Kidney (tissue), 13 donors: ENCODE measurements at regions not wholly inside any gene's neighbourhood (a gene's known extent, or its start where the extent isn't known, plus 50 kb on each side); places are given as distances from the start of the nearest gene placed in this dataset.

Source experiments
- DNase-seq, 5 donors: peaks; one replicate each; pipeline ENCODE4 v3.0.0-alpha.2; 2013 to 2020
- FAIRE-seq: peaks from 2 replicates; lab custom pipeline; 2012; peaks lifted over from hg19 to GRCh38; lab: Jason Lieb, UNC
- H3K27ac ChIP-seq, 2 donors: one replicate each; pipeline ENCODE4 v1.7.0; 2013; ENCODE audit warnings: low read depth in 2 of 2, low read length in 2 of 2, inconsistent platforms in 1 of 2
- H3K27me3 ChIP-seq: one replicate; pipeline ENCODE4 v1.7.1; 2013; ENCODE audit warnings: low read length, inconsistent platforms; ENCODE audit not compliant: control insufficient read depth, insufficient read depth
- H3K36me3 ChIP-seq, 3 donors: one replicate each; pipeline versions ENCODE4 v1.7.0 to v1.7.1; 2013; ENCODE audit warnings: low read length in 3 of 3, control low read depth in 1 of 3, inconsistent platforms in 1 of 3; ENCODE audit not compliant: insufficient read depth in 3 of 3, control insufficient read depth in 2 of 3
- H3K4me1 ChIP-seq, 3 donors: one replicate each; pipeline versions ENCODE4 v1.7.0 to v1.7.1; 2013; ENCODE audit warnings: low read length in 3 of 3, inconsistent platforms in 1 of 3, low read depth in 1 of 3; ENCODE audit not compliant: control insufficient read depth in 2 of 3, insufficient read depth in 2 of 3
- H3K4me3 ChIP-seq, 3 donors: one replicate each; pipeline versions ENCODE4 v1.7.0 to v1.8.1; 2013; ENCODE audit warnings: low read length in 3 of 3, control low read depth in 1 of 3, inconsistent platforms in 1 of 3
- H3K9ac ChIP-seq, 3 donors: one replicate each; pipeline versions ENCODE4 v1.7.0 to v1.7.1; 2013; ENCODE audit warnings: low read length in 3 of 3, control low read depth in 1 of 3, inconsistent platforms in 1 of 3
- H3K9me3 ChIP-seq, 3 donors: one replicate each; pipeline versions ENCODE4 v1.7.0 to v1.7.1; 2013; ENCODE audit warnings: low read length in 3 of 3, control low read depth in 1 of 3, inconsistent platforms in 1 of 3; ENCODE audit not compliant: control insufficient read depth in 2 of 3, insufficient read depth in 1 of 3
- CTCF ChIP-seq: IDR thresholded peaks from 3 replicates; pipeline ENCODE4 v1.5.1; 2012; ENCODE audit warnings: mild to moderate bottlenecking, moderate library complexity, borderline replicate concordance; ENCODE audit not compliant: insufficient read depth; ENCODE audit errors: extremely low read depth
- intact Hi-C: fragments of 100-400 bp; cut with DNase I; formaldehyde crosslinking; loops from one replicate; pipeline ENCODE4 v1.11.1; 2022
- donor health status: control.
- donor health status: control.
- donor health status: control.
- donor health status: control.
- donor health status: control.
- donor health status: DM: yes; HTN: yes; CAD: no.
- donor health status: Normal renal cell carcinoma (clear cell type).

- H3K9ac ChIP-seq = no peak overlapping the region
- H3K36me3 ChIP-seq = no peaks in the 10 kb centered on the region
- H3K4me1 ChIP-seq = no peaks in the 10 kb centered on the region
- H3K27me3 ChIP-seq = no peaks in the 10 kb centered on the region
- H3K27ac ChIP-seq = no peak overlapping the region
- FAIRE-seq (no peak), DNase-seq (no peak)
- H3K9me3 ChIP-seq = no peaks in the 10 kb centered on the region
- intact Hi-C loops = no loop called here
- TF ChIP-seq CTCF = no peak
- H3K4me3 ChIP-seq = no peak overlapping the region
These were observed 162.0 kb downstream of the REEP3 start for GRCh38 chr10:63683223-63683622.

- Histone ChIP-seq H3K9me3 (no peaks in the 10 kb centered on the region), H3K27me3 (no peaks in the 10 kb centered on the region), H3K4me1 (no peaks in the 10 kb centered on the region), H3K9ac (no peak overlapping the region), H3K36me3 (no peaks in the 10 kb centered on the region), H3K4me3 (no peak overlapping the region), H3K27ac (no peak overlapping the region)
- FAIRE-seq (no peak), DNase-seq (no peak)
- intact Hi-C loops = no loop called here
- no peak for TF ChIP-seq CTCF
These were observed 162.5 kb downstream of the REEP3 start for GRCh38 chr10:63683686-63684085.

- DNase-seq (no peak), FAIRE-seq (no peak)
- Histone ChIP-seq H3K36me3 (no peaks in the 10 kb centered on the region), H3K4me3 (no peak overlapping the region), H3K27me3 (no peaks in the 10 kb centered on the region), H3K9ac (no peak overlapping the region), H3K9me3 (no peaks in the 10 kb centered on the region), H3K27ac (no peak overlapping the region), H3K4me1 (no peaks in the 10 kb centered on the region)
- no peak for TF ChIP-seq CTCF
- intact Hi-C loops = no loop called here
These were observed 163.2 kb downstream of the REEP3 start for GRCh38 chr10:63684257-63684936.

- Histone ChIP-seq H3K4me3 (no peak overlapping the region), H3K27me3 (no peaks in the 10 kb centered on the region), H3K4me1 (no peaks in the 10 kb centered on the region), H3K9me3 (no peaks in the 10 kb centered on the region), H3K36me3 (no peaks in the 10 kb centered on the region), H3K9ac (no peak overlapping the region), H3K27ac (no peak overlapping the region)
- FAIRE-seq = no peak
- intact Hi-C loops = no loop called here
- TF ChIP-seq CTCF = no peak
- no peak for DNase-seq
These were observed 168.6 kb downstream of the REEP3 start for GRCh38 chr10:63689768-63690167.
